ENCODE measurements at regions not wholly inside any gene's neighbourhood (a gene's known extent, or its start where the extent isn't known, plus 50 kb on each side); places are given as distances from the start of the nearest gene placed in this dataset.
"Not testable (repeated sequence)": the region's sequence is repeated elsewhere in the genome, so short reads cannot be mapped to it uniquely, and the experiment has no call there.

DNA sequence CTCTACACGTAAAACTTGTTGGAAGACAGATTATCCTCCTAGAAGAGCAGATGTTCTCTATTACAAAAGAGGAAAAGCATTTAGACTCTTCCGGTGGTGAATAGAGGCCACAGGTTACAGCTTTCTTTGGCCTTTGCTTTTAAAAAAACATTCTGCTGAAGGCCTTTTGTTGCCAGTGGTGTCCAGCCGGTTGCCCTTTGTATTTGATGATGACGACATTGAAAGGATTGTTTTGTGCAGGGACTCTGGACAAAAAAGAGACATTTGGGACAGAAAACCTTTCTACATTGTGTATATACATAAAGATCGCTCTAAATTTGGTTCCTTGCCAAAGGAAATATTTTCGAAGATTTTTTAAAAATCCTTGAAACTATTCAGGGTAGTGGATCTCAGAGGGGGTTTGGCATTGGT, 180.3 kb downstream of the C9orf152 start:
- no peak overlapping the region for H3K4me2 ChIP-seq
- H3K9ac ChIP-seq: no peak overlapping the region
- no peak overlapping the region for H3K27ac ChIP-seq

GRCh38 chr9:110028271-110028670, 179.7 kb downstream of the C9orf152 start:
- Histone ChIP-seq H3K36me3 (no peaks in the 10 kb centered on the region), H3K9ac (no peak overlapping the region), H3K9me3 (no peaks in the 10 kb centered on the region), H3K4me1 (peaks cover 12% of the 10 kb centered on the region), H3K27ac (no peak overlapping the region), H3K27me3 (no peaks in the 10 kb centered on the region), H3K4me3 (no peak overlapping the region), H4K20me1 (no peaks in the 10 kb centered on the region), H3K4me2 (peak overlapping the region; percentile 21; the same call in 1 of the 2 replicates)
- no peak for TF ChIP-seq Cebpa-rat (IDR thresholded peaks at IDR 0.05)

More for the DNA sequence above, 180.3 kb downstream of the C9orf152 start:
- Histone ChIP-seq H3K4me3 (no peak overlapping the region), H4K20me1 (no peaks in the 10 kb centered on the region), H3K9me3 (no peaks in the 10 kb centered on the region), H3K27me3 (no peaks in the 10 kb centered on the region), H3K36me3 (no peaks in the 10 kb centered on the region), H3K4me1 (peaks cover 12% of the 10 kb centered on the region)
- no peak for TF ChIP-seq Cebpa-rat (IDR thresholded peaks at IDR 0.05)

DNA sequence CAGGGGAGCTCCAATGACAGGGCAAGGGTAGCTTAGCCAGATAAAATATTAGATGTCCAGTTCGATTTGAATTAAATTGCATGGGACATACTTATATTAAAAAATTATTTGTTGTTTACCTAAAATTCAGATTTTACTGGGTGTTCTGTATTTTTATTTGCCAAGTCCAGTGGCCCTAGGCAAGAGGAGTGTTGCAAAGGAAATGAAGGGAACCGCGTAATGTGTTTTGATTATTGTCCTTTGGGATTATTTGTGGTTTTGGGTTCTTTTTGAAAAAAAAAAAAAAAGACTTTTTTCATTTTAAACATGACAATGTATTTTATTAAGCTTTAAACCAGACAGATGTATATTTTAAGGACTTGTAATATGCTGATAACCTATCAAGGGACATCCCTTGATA, 179.3 kb downstream of the C9orf152 start:
- no peaks in the 10 kb centered on the region for H3K27me3 ChIP-seq
- TF ChIP-seq Cebpa-rat (IDR thresholded peaks at IDR 0.05): no peak
- no peaks in the 10 kb centered on the region for H4K20me1 ChIP-seq
- peak overlapping the region; percentile 21; the same call in 1 of the 2 replicates for H3K4me2 ChIP-seq
- H3K4me1 ChIP-seq: peaks cover 12% of the 10 kb centered on the region
- no peaks in the 10 kb centered on the region for H3K36me3 ChIP-seq
- no peak overlapping the region for H3K4me3 ChIP-seq
- no peak overlapping the region for H3K27ac ChIP-seq
- H3K9ac ChIP-seq: no peak overlapping the region
- H3K9me3 ChIP-seq: no peaks in the 10 kb centered on the region

DNA sequence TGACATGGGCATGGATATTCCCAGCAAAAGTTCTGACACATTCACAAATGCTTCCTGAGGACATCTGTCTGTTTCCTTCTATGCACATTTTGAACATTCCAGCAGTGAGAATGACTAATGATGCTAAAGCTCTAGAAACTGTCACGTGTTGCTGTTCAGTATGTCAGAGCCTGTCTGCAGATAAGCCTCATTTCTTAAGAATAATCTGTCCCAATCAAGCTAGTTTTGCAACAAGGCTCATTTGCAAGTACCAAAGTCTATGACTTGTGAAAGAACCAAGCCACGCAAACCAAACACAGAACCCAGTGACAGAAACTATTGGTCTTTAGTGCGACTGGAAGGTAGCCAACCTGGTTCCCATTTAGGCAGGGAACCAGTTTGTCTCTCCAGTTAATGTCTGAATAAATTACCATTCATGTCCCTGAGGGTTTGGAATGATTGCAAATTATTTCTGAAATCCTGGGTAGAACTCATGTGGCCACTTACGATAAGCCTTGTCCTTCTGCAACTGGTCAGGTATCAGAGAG, 178.5 kb downstream of the C9orf152 start:
- Histone ChIP-seq H3K9me3 (no peaks in the 10 kb centered on the region), H3K36me3 (no peaks in the 10 kb centered on the region), H3K27ac (no peak overlapping the region), H4K20me1 (no peaks in the 10 kb centered on the region), H3K27me3 (no peaks in the 10 kb centered on the region), H3K9ac (no peak overlapping the region), H3K4me3 (no peak overlapping the region), H3K4me2 (no peak overlapping the region), H3K4me1 (peaks cover 12% of the 10 kb centered on the region)
- TF ChIP-seq Cebpa-rat (IDR thresholded peaks at IDR 0.05): no peak

DNA sequence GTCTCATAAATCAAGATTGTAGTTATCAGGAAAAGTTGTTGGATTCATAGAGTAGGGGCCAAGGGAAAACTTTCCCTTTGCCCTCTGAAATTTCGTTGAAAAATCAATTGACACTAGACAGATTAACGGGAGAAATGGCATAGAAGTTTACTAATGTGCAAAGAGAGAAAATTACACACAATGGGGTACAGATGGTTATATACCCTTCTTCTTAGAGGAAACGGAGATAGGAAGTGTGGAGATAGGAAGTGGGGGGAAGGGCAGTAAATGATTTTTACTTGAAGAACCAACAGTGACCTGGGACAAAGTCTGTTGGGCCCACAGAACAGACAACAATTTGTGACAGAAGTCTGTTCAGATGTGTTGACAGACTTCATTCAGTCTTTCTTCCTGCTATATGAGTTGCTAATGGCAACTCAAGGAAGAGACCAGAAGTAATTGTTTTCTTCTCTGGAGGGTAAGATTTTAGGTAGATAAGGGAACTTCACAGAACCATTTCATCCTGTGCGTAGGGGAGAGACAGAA, 177.9 kb downstream of the C9orf152 start:
- Histone ChIP-seq H4K20me1 (no peaks in the 10 kb centered on the region), H3K4me1 (peaks cover 12% of the 10 kb centered on the region), H3K9ac (no peak overlapping the region), H3K4me3 (no peak overlapping the region), H3K9me3 (no peaks in the 10 kb centered on the region), H3K27ac (no peak overlapping the region), H3K36me3 (no peaks in the 10 kb centered on the region), H3K27me3 (no peaks in the 10 kb centered on the region), H3K4me2 (no peak overlapping the region)
- TF ChIP-seq Cebpa-rat (IDR thresholded peaks at IDR 0.05): no peak

DNA sequence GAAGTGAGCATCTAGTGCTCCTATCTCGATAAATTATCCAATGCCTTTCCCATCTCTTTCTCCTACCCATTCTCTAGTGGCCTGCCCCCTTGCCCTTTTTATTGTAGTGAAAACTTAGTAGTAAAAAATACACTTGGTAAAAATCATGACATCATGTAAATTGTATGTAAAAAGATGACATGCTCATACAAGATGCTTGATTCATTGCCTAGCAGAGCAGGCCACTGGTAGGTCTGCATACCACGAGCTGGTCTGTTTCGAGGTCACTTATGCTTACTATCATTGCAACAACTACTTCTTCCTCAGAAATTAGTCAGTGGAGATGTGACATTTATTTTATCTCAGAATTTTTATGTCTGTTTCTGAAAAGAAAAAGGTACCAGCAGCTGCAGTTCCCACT, 177.3 kb downstream of the C9orf152 start:
- no peak for TF ChIP-seq Cebpa-rat (IDR thresholded peaks at IDR 0.05)
- H3K27me3 ChIP-seq: no peaks in the 10 kb centered on the region
- H4K20me1 ChIP-seq: no peaks in the 10 kb centered on the region
- H3K4me3 ChIP-seq: no peak overlapping the region
- no peak overlapping the region for H3K4me2 ChIP-seq
- H3K4me1 ChIP-seq: peaks cover 12% of the 10 kb centered on the region
- H3K27ac ChIP-seq: no peak overlapping the region
- H3K9me3 ChIP-seq: no peaks in the 10 kb centered on the region
- H3K36me3 ChIP-seq: no peaks in the 10 kb centered on the region
- H3K9ac ChIP-seq: no peak overlapping the region

- Histone ChIP-seq H3K27ac (no peak overlapping the region), H3K9ac (no peak overlapping the region), H3K4me1 (peaks cover 12% of the 10 kb centered on the region)
These were observed 176.3 kb downstream of the C9orf152 start for GRCh38 chr9:110031511-110032173.

DNA sequence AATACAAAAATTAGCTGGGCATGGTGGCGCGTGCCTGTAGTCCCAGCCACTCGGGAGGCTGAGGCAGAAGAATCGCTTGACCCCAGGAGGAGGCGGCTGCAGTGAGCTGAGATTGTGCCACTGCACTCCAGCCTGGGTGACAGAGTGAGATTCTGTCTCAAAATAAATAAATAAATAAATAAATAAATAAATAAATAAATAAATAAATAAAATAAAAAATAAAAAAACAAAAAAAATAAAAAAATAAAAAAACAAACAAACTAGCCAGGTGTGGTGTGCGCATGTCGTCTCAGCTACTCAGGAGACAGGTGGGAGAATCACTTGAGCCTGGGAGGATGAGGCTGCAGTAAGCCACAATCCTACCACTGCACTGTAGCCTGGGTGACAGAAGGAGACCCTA, 175.4 kb downstream of the C9orf152 start:
- not testable (repeated sequence) for H4K20me1 ChIP-seq, H3K27ac ChIP-seq, H3K9ac ChIP-seq

More at GRCh38 chr9:110031511-110032173, 176.3 kb downstream of the C9orf152 start:
- no peaks in the 10 kb centered on the region for H4K20me1 ChIP-seq
- no peak overlapping the region for H3K4me2 ChIP-seq
- TF ChIP-seq Cebpa-rat (IDR thresholded peaks at IDR 0.05): no peak
- no peaks in the 10 kb centered on the region for H3K36me3 ChIP-seq
- no peak overlapping the region for H3K4me3 ChIP-seq
- H3K27me3 ChIP-seq: no peaks in the 10 kb centered on the region
- H3K9me3 ChIP-seq: no peaks in the 10 kb centered on the region

DNA sequence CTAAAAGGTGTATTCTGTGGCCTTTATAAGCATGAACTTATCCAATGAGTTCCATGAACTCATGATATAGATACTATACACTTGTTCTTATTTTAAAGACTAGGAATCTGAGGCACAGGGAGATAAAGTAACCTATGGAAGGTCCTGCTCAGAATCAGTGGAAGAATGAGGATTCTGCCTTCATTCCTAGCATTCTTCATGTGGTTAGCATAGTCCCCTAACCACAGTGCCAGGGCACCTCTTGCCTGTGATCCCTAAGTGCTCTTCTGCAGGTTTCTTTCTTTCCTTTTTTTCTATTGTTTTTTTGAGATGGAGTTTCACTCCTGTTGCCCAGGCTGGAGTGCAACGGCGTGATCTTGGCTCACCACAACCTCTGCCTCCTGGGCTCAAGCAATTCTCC, 174.1 kb downstream of the C9orf152 start:
- H3K9me3 ChIP-seq: no peaks in the 10 kb centered on the region
- H3K4me1 ChIP-seq: peaks cover 6% of the 10 kb centered on the region
- H3K4me2 ChIP-seq: no peak overlapping the region
- H3K27ac ChIP-seq: no peak overlapping the region
- no peak overlapping the region for H3K4me3 ChIP-seq
- H3K9ac ChIP-seq: no peak overlapping the region
- no peaks in the 10 kb centered on the region for H4K20me1 ChIP-seq
- no peaks in the 10 kb centered on the region for H3K27me3 ChIP-seq
- TF ChIP-seq Cebpa-rat (IDR thresholded peaks at IDR 0.05): no peak
- no peaks in the 10 kb centered on the region for H3K36me3 ChIP-seq

More for the DNA sequence above, 175.4 kb downstream of the C9orf152 start:
- H3K4me2 ChIP-seq, H3K36me3 ChIP-seq, H3K9me3 ChIP-seq, H3K27me3 ChIP-seq, H3K4me3 ChIP-seq: not testable (repeated sequence)
- H3K4me1 ChIP-seq: peaks cover 12% of the 10 kb centered on the region

DNA sequence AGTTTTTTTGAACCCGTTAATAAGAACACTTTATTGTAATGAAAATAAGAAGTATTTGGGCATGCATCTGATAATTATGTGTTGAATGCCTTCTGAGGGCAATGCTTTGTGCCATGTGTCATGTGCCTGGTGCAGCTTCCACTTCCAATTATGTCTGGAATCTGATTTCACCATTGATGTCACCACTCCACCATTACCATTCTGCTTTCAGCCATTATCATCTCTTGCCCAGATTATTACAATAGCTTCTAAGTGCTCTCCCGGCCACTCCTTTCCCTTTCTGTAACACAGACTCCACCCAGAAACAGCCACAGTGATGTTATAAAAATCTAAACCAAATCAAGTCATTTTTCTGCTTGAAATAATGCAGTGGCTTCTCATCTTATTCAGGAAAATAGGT, 171.7 kb downstream of the C9orf152 start:
- H4K20me1 ChIP-seq: no peaks in the 10 kb centered on the region
- no peak overlapping the region for H3K27ac ChIP-seq
- H3K36me3 ChIP-seq: no peaks in the 10 kb centered on the region
- peaks cover 2% of the 10 kb centered on the region for H3K4me1 ChIP-seq
- no peaks in the 10 kb centered on the region for H3K27me3 ChIP-seq
- no peaks in the 10 kb centered on the region for H3K9me3 ChIP-seq
- no peak for TF ChIP-seq Cebpa-rat (IDR thresholded peaks at IDR 0.05)
- H3K4me3 ChIP-seq: no peak overlapping the region
- H3K4me2 ChIP-seq: no peak overlapping the region
- no peak overlapping the region for H3K9ac ChIP-seq
